ENCODE measurements at regions not wholly inside any gene's neighbourhood (a gene's known extent, or its start where the extent isn't known, plus 50 kb on each side); places are given as distances from the start of the nearest gene placed in this dataset.
"Not testable (repeated sequence)": the region's sequence is repeated elsewhere in the genome, so short reads cannot be mapped to it uniquely, and the experiment has no call there.

- no peak for DNase-seq
These were observed 224.9 kb downstream of the BAMBI start for GRCh38 chr10:28902215-28902614.

- no peak for DNase-seq
These were observed 225.7 kb downstream of the BAMBI start for GRCh38 chr10:28903063-28903462.

GRCh38 chr10:28903736-28904135 lies 226.4 kb downstream of the BAMBI start:
- no peak for DNase-seq

- no peak for DNase-seq
These were observed 228.1 kb downstream of the BAMBI start for GRCh38 chr10:28905371-28905770.

GRCh38 chr10:28906011-28906411 lies 228.7 kb downstream of the BAMBI start:
- DNase-seq = no peak

- DNase-seq = no peak
These were observed 229.1 kb downstream of the BAMBI start for GRCh38 chr10:28906415-28906814.

- DNase-seq = no peak
These were observed 229.6 kb downstream of the BAMBI start for GRCh38 chr10:28906934-28907333.

GRCh38 chr10:28909875-28910274 lies 232.6 kb downstream of the BAMBI start:
- DNase-seq = no peak

GRCh38 chr10:28910956-28911355 lies 233.6 kb downstream of the BAMBI start:
- no peak for DNase-seq

- not testable (repeated sequence) for DNase-seq
These were observed 234.2 kb downstream of the BAMBI start for GRCh38 chr10:28911511-28911910.

- DNase-seq = no peak
These were observed 234.9 kb downstream of the BAMBI start for GRCh38 chr10:28912017-28912783.

GRCh38 chr10:28913436-28914237 lies 236.3 kb downstream of the BAMBI start:
- peak; percentile 17 for DNase-seq

GRCh38 chr10:28914701-28915100 lies 237.4 kb downstream of the BAMBI start:
- no peak for DNase-seq

GRCh38 chr10:28915989-28916588 lies 238.8 kb downstream of the BAMBI start:
- peak; percentile 17 for DNase-seq

GRCh38 chr10:28920091-28920490 lies 242.8 kb downstream of the BAMBI start:
- no peak for DNase-seq

- DNase-seq = no peak
These were observed 244.8 kb downstream of the BAMBI start for GRCh38 chr10:28922127-28922526.

GRCh38 chr10:28922861-28923260 lies 245.5 kb downstream of the BAMBI start:
- no peak for DNase-seq

GRCh38 chr10:28924717-28925116 lies 247.4 kb downstream of the BAMBI start:
- no peak for DNase-seq

- DNase-seq = no peak
These were observed 247.9 kb downstream of the BAMBI start for GRCh38 chr10:28925121-28925663.

GRCh38 chr10:28926932-28927331 lies 249.6 kb downstream of the BAMBI start:
- DNase-seq = no peak

- DNase-seq = no peak
These were observed 251.2 kb downstream of the BAMBI start for GRCh38 chr10:28928484-28928883.

GRCh38 chr10:28929942-28930341 lies 252.6 kb downstream of the BAMBI start:
- DNase-seq = no peak
